Putamen (tissue), 1 donor: ENCODE measurements at regions not wholly inside any gene's neighbourhood (a gene's known extent, or its start where the extent isn't known, plus 50 kb on each side); places are given as distances from the start of the nearest gene placed in this dataset.

Source experiments
- DNase-seq: peaks from one replicate; pipeline ENCODE4 v3.0.0-alpha.2; 2016; ENCODE audit warnings: low spot score

GRCh38 chr9:120117081-120117480 is 462.9 kb downstream of the CDK5RAP2 start:
- DNase-seq = no peak

GRCh38 chr9:120110520-120110919 is 469.4 kb downstream of the CDK5RAP2 start:
- no peak for DNase-seq

DNA sequence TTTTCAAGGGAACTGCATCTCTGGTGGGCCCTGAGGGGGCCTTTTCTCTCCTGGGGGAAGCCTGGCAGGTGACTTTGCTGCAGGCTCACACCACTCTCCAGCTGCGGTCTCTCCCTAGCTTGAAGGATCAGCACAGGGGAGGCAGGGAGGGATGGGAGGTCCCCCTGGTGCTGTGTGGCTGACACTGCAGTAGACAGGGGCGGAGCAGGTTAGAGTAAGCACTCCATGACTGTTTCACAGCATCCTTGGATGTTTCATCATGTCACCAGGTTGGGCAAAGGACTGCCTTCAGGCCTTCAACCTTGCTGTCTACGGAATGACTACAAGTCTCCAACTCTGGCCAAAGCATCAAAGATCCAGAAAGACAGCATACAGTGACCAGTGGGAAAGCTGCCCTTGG is 470.7 kb downstream of the CDK5RAP2 start:
- no peak for DNase-seq

GRCh38 chr9:120107138-120107537 is 472.8 kb downstream of the CDK5RAP2 start:
- DNase-seq = no peak

DNA sequence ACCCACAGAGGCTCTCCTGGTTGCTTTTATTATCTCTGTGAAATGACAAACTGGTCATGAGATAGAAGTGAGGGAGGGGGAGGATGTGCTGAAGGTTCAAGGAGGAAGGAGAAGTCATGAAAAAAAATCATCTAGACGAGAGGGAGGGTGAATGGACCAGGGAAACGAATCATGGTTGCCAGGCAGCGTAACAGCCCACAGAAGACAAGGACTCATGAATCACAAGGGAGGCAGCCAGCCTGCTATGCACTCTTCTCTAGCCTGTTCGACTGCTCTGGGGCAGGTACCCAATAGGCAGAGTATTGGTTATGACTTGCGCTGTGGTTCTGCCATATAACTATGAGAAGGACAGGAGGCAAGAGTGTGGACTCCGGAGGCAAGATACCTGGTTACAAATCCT is 475.2 kb downstream of the CDK5RAP2 start:
- DNase-seq = no peak

- no peak for DNase-seq
Observed at GRCh38 chr9:120100595-120100994, 479.4 kb downstream of the CDK5RAP2 start.

DNA sequence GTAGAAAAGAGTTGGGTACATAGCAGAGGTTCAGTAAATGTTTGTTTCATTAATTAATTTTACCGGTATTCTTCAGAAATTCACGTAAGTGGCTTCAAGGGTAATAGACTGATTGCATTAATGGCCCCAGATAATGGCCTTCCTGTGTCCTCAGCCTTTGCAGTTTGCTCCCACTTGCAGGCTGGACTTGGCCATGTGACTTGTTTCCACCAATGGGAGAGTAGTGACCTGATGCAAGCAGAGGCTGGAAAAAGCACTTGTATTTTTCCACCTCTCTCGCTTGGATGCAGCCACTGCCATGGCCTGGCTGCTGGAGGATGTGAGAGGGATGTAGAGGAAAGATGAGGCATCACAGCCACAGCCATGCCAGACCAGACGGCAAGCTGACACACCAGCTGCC is 480.9 kb downstream of the CDK5RAP2 start:
- DNase-seq = no peak

- no peak for DNase-seq
Observed at GRCh38 chr9:120098584-120098983, 481.4 kb downstream of the CDK5RAP2 start.

DNA sequence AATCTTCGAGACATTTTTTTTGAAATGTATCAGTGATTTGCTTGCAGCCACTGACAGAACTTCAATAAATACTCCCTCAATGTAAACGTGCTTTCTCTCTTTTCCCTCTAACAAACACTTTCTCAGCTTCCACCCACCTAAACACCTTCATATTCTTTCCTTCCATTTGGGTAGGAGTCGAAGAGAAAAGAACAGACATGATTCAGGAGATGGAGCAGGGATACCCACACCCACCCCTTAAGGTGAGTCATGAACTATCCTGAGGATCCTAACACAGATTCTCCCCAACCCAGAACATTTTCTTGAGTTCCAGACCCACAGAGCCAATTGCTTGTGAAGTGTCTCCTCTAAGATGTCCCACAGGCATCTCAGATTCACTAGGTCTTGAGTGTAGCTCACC is 488.8 kb downstream of the CDK5RAP2 start:
- DNase-seq = peak; percentile 61

DNA sequence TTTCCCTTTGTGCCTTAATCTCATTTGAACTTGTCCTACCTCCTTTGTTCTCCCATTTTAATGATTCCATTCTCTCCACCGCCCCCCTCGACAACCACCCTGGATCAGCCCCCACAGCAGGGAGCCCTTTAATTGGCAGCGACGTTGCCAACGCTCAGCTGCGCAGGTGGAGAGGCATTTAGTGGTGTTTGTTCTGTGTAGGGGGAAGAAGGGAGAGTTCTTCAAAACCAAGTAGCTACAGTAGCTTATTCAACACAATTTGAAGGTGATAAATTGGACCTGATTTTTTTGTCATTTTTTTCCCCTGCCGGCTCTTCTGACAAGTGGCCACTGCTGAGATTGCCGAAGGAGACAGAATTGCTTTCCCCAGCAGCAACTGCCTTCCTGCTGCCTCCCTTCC is 499.1 kb downstream of the CDK5RAP2 start:
- DNase-seq = peak; percentile 54

GRCh38 chr9:120078112-120078511 is 501.9 kb downstream of the CDK5RAP2 start:
- DNase-seq = no peak

DNA sequence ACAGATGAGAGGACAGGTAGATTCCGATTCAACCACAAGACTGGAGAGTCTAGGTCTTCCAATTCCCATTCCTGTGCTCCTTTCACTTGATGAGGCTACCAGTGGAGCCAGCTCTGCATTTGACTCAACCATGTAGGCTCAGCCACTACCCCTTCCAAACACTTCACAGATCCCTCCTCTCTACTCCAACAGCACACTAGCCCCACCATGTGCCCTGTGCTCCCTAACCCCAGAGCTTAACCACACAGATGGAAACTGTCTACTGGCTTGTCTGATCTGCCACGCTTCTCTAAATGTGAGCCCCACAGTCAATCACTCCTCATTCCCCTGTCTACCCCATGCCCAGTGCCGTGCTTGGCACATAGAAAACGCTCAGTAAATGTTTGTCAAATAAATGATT is 508.2 kb downstream of the CDK5RAP2 start:
- DNase-seq = no peak

DNA sequence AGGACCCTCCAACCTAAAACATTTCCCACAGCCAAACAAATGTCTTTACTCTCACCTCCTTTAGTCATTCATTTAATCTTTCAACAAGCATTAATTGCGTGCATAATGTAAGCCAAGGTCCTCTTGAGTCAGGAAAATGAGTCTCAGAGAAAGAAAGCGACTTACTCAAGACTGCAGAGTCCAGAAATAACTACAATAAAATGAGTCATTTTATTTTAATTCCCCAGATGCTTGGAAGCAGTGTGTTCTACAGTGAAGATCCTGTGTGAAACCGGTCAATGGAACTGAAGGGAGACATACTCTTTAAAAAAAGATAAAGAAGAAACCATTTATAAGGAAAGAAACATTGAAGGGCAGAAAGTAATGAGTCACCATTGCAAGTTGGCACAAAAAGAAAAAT is 513.7 kb downstream of the CDK5RAP2 start:
- DNase-seq = no peak

- DNase-seq = no peak
Observed at GRCh38 chr9:120065151-120065550, 514.8 kb downstream of the CDK5RAP2 start.

DNA sequence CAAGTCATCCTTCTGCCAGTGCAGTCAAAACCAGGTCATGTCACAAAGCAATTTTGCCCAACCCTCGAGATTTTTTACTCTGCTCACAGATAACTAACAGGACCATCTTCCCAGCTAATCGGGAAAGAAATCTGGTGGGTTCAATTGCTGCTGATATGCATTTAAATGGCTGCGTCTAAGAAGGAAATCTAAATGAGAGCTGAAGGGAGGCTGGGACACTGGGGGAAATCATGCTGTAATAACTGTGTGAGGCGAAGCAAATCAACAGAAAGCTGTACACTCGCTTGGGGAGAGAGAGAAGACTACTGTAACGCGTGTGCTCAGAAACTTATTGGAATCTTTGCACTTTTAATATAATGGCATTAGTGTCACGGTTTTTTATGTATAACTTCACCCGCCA is 535.0 kb downstream of the CDK5RAP2 start:
- DNase-seq = no peak

GRCh38 chr9:120043448-120043847 is 536.5 kb downstream of the CDK5RAP2 start:
- DNase-seq = peak; percentile 49

- no peak for DNase-seq
Observed at GRCh38 chr9:120040896-120041295, 539.1 kb downstream of the CDK5RAP2 start.

- no peak for DNase-seq
Observed at GRCh38 chr9:120038342-120038741, 541.6 kb downstream of the CDK5RAP2 start.

- no peak for DNase-seq
Observed at GRCh38 chr9:120032639-120033038, 547.3 kb downstream of the CDK5RAP2 start.

DNA sequence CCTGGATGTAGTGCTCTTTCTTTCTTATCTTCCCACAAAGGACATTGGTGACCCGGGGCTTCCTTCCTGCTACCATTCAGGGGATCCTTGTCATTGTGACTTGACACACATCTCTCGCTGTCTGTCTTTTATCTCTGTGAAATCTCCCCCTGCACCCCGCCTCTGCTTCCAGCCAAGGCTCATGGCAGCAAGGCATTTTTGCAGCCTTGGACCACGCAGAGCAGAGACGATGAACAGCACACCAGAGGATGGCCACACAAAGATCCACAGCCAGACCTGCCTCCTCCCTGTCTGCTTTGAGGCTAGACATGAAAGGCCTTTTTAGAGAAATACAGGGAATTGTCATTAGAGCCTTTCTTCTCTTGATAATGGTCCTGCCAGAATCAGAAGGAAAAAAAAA is 549.1 kb downstream of the CDK5RAP2 start:
- no peak for DNase-seq

DNA sequence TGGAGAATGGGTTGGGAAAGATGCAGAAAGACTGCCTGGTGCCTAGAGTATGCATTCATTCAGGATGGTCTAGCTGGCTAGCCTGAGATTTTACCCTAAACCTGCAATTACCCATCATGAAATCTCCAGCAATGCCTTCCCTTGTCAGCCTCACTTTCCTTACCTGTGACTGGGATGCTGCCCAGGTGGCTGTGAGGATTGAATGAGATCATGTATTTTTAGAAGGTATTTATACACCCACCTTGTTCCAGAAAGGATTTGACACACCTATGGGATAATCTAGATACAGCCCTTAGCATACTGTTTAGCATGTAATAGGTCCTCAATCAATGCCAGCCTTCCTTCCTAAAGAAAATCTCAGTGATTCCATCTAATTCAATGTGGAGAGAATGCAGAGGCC is 561.4 kb downstream of the CDK5RAP2 start:
- DNase-seq = peak; percentile 52

DNA sequence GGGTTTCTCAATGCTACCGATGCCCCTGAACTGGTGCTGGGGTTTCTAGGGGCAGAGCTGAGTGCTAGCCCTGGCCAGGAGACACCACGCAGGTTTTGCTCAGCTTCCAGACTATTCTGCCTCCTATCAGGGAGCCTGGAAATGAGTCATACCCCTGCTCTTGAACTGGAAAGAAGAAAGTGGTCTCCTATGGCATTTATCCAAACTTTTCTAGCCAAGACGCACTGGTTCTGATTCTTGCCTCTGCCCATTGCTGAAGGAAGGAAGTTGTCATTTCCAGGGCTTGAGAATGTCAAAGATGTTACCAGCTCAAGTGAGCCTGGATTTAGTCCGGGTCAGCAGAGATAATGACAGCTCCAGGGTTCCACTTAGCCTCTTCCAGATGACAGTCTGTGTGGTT is 561.9 kb downstream of the CDK5RAP2 start:
- DNase-seq = no peak

GRCh38 chr9:120016231-120016630 is 563.7 kb downstream of the CDK5RAP2 start:
- no peak for DNase-seq

DNA sequence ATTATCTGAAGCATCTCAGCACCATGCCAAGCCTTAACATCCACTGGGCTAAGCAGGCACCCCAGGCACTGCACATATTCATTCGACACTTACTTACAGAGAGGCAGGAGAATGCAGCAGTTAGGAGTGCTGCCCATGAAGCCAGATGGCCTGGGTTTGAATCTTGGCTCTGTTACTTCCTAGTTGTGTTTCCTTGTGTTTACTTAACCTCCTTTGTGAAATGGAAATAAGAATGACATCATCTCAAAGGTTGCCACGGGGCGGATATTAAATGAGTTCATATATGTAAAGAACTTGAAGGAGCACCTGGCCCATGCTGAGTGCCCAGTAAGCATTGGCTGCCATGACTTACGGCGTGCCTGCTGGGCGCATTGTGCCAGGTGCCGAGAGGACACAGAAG is 565.2 kb downstream of the CDK5RAP2 start:
- DNase-seq = no peak

GRCh38 chr9:120009856-120010255 is 570.1 kb downstream of the CDK5RAP2 start:
- DNase-seq = no peak
